ENCODE measurements at regions not wholly inside any gene's neighbourhood (a gene's known extent, or its start where the extent isn't known, plus 50 kb on each side); places are given as distances from the start of the nearest gene placed in this dataset.

- H3K4me3 Mint-ChIP-seq, result no peak overlapping the region
- H3K36me3 Mint-ChIP-seq, result no peaks in the 10 kb centered on the region
- no peaks in the 10 kb centered on the region for H3K4me1 ChIP-seq (ENCODE audit: control insufficient read depth in 1 of 2, insufficient read depth in 2 of 2, low read length in 2 of 2)
- H3K27me3 Mint-ChIP-seq (ENCODE audit: low read depth in 3 of 3), result no peaks in the 10 kb centered on the region
- peaks cover 7 to 15% of the 10 kb centered on the region in 2 donors for H3K9me3 ChIP-seq (replicated peaks in 1 of 2; ENCODE audit: control insufficient read depth in 1 of 2, insufficient read depth in 1 of 2, low read length in 2 of 2)
- no peak overlapping the region for H2AFZ ChIP-seq (ENCODE audit: insufficient read depth, low read depth, low read length, poor library complexity, severe bottlenecking)
- H3K27ac Mint-ChIP-seq, result no peak overlapping the region
- no peaks in the 10 kb centered on the region for H3K79me2 ChIP-seq (ENCODE audit: insufficient read depth, low read length)
- no peaks in the 10 kb centered on the region for H3K36me3 ChIP-seq (replicated peaks in 1 of 2; ENCODE audit: control insufficient read depth in 1 of 2, insufficient read depth in 2 of 2, low read length in 2 of 2)
- H3K27ac ChIP-seq (ENCODE audit: low read depth in 1 of 2, low read length in 2 of 2), result no peak overlapping the region
- H3K4me3 ChIP-seq (replicated peaks in 1 of 3; ENCODE audit: low read depth in 2 of 3, low read length in 3 of 3), result no peak overlapping the region
- no peaks in the 10 kb centered on the region for H3K4me1 Mint-ChIP-seq
- intact Hi-C loops (cut with micrococcal nuclease), result no loop called here
- no peaks in the 10 kb centered on the region for H4K20me1 ChIP-seq (ENCODE audit: insufficient read depth, low read length)
- no peak for DNase-seq
- no peak for TF ChIP-seq CTCF (IDR thresholded peaks at IDR 0.05)
- no peak overlapping the region for H3K4me2 ChIP-seq (replicated peaks; ENCODE audit: extremely low read depth, low read length, poor library complexity, severe bottlenecking)
- peaks cover 8 to 22% (median 11%) of the 10 kb centered on the region in 7 donors for H3K9me3 Mint-ChIP-seq
- no peak overlapping the region for H3K9ac ChIP-seq (ENCODE audit: insufficient read depth, low read length, poor library complexity, severe bottlenecking)
- H3K27me3 ChIP-seq (ENCODE audit: control insufficient read depth in 2 of 2, insufficient read depth in 2 of 2, low read length in 2 of 2), result no peaks in the 10 kb centered on the region
- WGBS (ENCODE audit: insufficient coverage), result no CpG with 5 or more reads among the region's 2 CpGs
Observed at GRCh38 chr21:22544747-22545146, 1546.5 kb downstream of the NCAM2 start.

DNA sequence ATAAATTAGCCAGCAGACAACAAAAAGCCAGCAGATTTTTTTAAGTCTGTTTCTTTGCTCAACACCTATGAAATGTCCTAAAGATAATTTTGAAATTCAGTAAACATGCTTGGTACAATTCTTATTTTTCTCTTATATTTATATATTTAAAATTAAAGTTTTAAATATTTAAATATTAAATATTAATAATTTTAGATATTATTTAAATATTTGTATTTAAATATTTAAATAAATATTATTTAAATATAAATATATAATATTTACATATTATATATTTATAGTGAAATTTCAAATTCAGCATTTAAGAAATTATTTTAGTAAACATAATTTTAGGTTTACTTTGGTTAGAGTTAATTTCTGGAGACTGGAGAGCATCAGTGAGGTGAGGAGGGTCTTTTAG lies 1554.2 kb downstream of the NCAM2 start:
- no peak for TF ChIP-seq CTCF (IDR thresholded peaks at IDR 0.05)
- no peaks in the 10 kb centered on the region for H3K4me1 Mint-ChIP-seq

More for the DNA sequence above, 1554.2 kb downstream of the NCAM2 start:
- intact Hi-C loops (cut with micrococcal nuclease), result no loop called here
- Mint-ChIP-seq H3K9me3 (peaks cover 0 to 4% (median 2%) of the 10 kb centered on the region in 7 donors), H3K36me3 (no peaks in the 10 kb centered on the region), H3K27me3 (ENCODE audit: low read depth in 3 of 3) (no peaks in the 10 kb centered on the region), H3K4me3 (no peak overlapping the region), H3K27ac (no peak overlapping the region)
- no peak for DNase-seq
- no peaks in the 10 kb centered on the region for H3K9me3 ChIP-seq (replicated peaks in 1 of 2; ENCODE audit: control insufficient read depth in 1 of 2, insufficient read depth in 1 of 2, low read length in 2 of 2)
- H3K79me2 ChIP-seq (ENCODE audit: insufficient read depth, low read length), result no peaks in the 10 kb centered on the region
- H3K27me3 ChIP-seq (ENCODE audit: control insufficient read depth in 2 of 2, insufficient read depth in 2 of 2, low read length in 2 of 2), result no peaks in the 10 kb centered on the region
- no peak overlapping the region for H3K4me2 ChIP-seq (replicated peaks; ENCODE audit: extremely low read depth, low read length, poor library complexity, severe bottlenecking)
- no peak overlapping the region for H3K4me3 ChIP-seq (replicated peaks in 1 of 3; ENCODE audit: low read depth in 2 of 3, low read length in 3 of 3)
- no peak overlapping the region for H3K9ac ChIP-seq (ENCODE audit: insufficient read depth, low read length, poor library complexity, severe bottlenecking)
- H3K4me1 ChIP-seq (ENCODE audit: control insufficient read depth in 1 of 2, insufficient read depth in 2 of 2, low read length in 2 of 2), result no peaks in the 10 kb centered on the region
- H2AFZ ChIP-seq (ENCODE audit: insufficient read depth, low read depth, low read length, poor library complexity, severe bottlenecking), result no peak overlapping the region
- no peaks in the 10 kb centered on the region for H3K36me3 ChIP-seq (replicated peaks in 1 of 2; ENCODE audit: control insufficient read depth in 1 of 2, insufficient read depth in 2 of 2, low read length in 2 of 2)
- no peak overlapping the region for H3K27ac ChIP-seq (ENCODE audit: low read depth in 1 of 2, low read length in 2 of 2)
- H4K20me1 ChIP-seq (ENCODE audit: insufficient read depth, low read length), result no peaks in the 10 kb centered on the region
